Fibroblast of skin of abdomen (primary cell): ENCODE measurements at regions not wholly inside any gene's neighbourhood (a gene's known extent, or its start where the extent isn't known, plus 50 kb on each side); places are given as distances from the start of the nearest gene placed in this dataset.
"Not testable (repeated sequence)": the region's sequence is repeated elsewhere in the genome, so short reads cannot be mapped to it uniquely, and the experiment has no call there.

ENCODE experiments used
- DNase-seq: peaks from one replicate; pipeline ENCODE4 v3.0.0-alpha.2; 2013

GRCh38 chr11:101835506-101836063, 79.2 kb upstream of the CEP126 start:
- DNase-seq, result no peak

- DNase-seq, result not testable (repeated sequence)
These were observed 84.3 kb upstream of the CEP126 start for GRCh38 chr11:101830475-101830874.

- no peak for DNase-seq
These were observed 89.3 kb upstream of the CEP126 start for GRCh38 chr11:101825531-101825930.

GRCh38 chr11:101817581-101817980, 97.2 kb upstream of the CEP126 start:
- no peak for DNase-seq

- DNase-seq, result no peak
These were observed 98.2 kb upstream of the CEP126 start for GRCh38 chr11:101816613-101817012.

GRCh38 chr11:101812546-101812945, 102.3 kb upstream of the CEP126 start:
- DNase-seq, result no peak

GRCh38 chr11:101810546-101810945, 104.3 kb upstream of the CEP126 start:
- DNase-seq, result no peak

- DNase-seq, result no peak
These were observed 107.3 kb upstream of the CEP126 start for GRCh38 chr11:101807531-101807930.

- DNase-seq, result no peak
These were observed 111.2 kb upstream of the CEP126 start for GRCh38 chr11:101803651-101804050.

GRCh38 chr11:101797335-101797734, 117.5 kb upstream of the CEP126 start:
- DNase-seq, result peak; percentile 23

GRCh38 chr11:101792814-101793213, 122.0 kb upstream of the CEP126 start:
- DNase-seq, result no peak

- DNase-seq, result no peak
These were observed 127.9 kb upstream of the CEP126 start for GRCh38 chr11:101786916-101787315.

GRCh38 chr11:101786421-101786820, 128.4 kb upstream of the CEP126 start:
- no peak for DNase-seq

- not testable (repeated sequence) for DNase-seq
These were observed 135.6 kb upstream of the CEP126 start for GRCh38 chr11:101779167-101779566.

- no peak for DNase-seq
These were observed 137.3 kb upstream of the CEP126 start for GRCh38 chr11:101777476-101777875.

- no peak for DNase-seq
These were observed 139.8 kb upstream of the CEP126 start for GRCh38 chr11:101775033-101775432.

GRCh38 chr11:101770648-101771047, 144.2 kb upstream of the CEP126 start:
- no peak for DNase-seq

- DNase-seq, result no peak
These were observed 148.9 kb upstream of the CEP126 start for GRCh38 chr11:101765932-101766331.

GRCh38 chr11:101759771-101760450, 154.9 kb upstream of the CEP126 start:
- DNase-seq, result no peak

GRCh38 chr11:101757741-101758140, 157.1 kb upstream of the CEP126 start:
- no peak for DNase-seq

GRCh38 chr11:101748572-101749344, 165.0 kb upstream of the TRPC6 start:
- DNase-seq, result no peak

GRCh38 chr11:101745756-101746155, 161.9 kb upstream of the TRPC6 start:
- no peak for DNase-seq

- no peak for DNase-seq
These were observed 160.0 kb upstream of the TRPC6 start for GRCh38 chr11:101743828-101744227.
